GM21526 (cell line): ENCODE measurements at regions not wholly inside any gene's neighbourhood (a gene's known extent, or its start where the extent isn't known, plus 50 kb on each side); places are given as distances from the start of the nearest gene placed in this dataset.
"Not testable (repeated sequence)": the region's sequence is repeated elsewhere in the genome, so short reads cannot be mapped to it uniquely, and the experiment has no call there.

Source experiments
- ATAC-seq: cut with Tn5 transposase; IDR thresholded peaks from one replicate; pipeline ENCODE4 v1.9.1; 2021; ENCODE audit warnings: moderate library complexity; ENCODE audit not compliant: unreplicated experiment, low FRiP score

GRCh38 chr16:82317411-82318167 lies 147.6 kb upstream of the MPHOSPH6 start:
- no peak for ATAC-seq

- ATAC-seq = no peak
Observed at GRCh38 chr16:82313754-82314153, 143.7 kb upstream of the MPHOSPH6 start.

DNA sequence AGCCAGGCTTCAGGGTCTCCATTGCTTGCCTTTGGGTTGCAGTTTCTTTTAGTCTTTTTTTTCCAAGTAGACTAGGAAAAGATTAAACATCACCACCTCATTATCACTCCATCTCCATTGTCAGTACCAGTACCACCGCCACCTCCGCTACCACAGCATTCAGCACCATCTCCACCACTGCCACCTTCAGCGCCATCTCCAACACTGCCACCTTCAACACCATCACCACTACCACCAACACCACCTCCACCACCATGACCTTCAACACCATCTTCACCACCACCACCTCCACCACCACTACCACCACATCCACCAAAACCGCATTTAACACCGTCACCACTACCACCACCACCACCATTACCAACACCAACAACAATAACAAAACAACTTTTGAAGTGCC lies 141.5 kb upstream of the MPHOSPH6 start:
- no peak for ATAC-seq

GRCh38 chr16:82302042-82302727 lies 132.2 kb upstream of the MPHOSPH6 start:
- ATAC-seq = no peak

GRCh38 chr16:82301146-82301755 lies 131.2 kb upstream of the MPHOSPH6 start:
- ATAC-seq = no peak

- ATAC-seq = no peak
Observed at GRCh38 chr16:82300374-82300951, 130.4 kb upstream of the MPHOSPH6 start.

- ATAC-seq = no peak
Observed at GRCh38 chr16:82298472-82298871, 128.4 kb upstream of the MPHOSPH6 start.

DNA sequence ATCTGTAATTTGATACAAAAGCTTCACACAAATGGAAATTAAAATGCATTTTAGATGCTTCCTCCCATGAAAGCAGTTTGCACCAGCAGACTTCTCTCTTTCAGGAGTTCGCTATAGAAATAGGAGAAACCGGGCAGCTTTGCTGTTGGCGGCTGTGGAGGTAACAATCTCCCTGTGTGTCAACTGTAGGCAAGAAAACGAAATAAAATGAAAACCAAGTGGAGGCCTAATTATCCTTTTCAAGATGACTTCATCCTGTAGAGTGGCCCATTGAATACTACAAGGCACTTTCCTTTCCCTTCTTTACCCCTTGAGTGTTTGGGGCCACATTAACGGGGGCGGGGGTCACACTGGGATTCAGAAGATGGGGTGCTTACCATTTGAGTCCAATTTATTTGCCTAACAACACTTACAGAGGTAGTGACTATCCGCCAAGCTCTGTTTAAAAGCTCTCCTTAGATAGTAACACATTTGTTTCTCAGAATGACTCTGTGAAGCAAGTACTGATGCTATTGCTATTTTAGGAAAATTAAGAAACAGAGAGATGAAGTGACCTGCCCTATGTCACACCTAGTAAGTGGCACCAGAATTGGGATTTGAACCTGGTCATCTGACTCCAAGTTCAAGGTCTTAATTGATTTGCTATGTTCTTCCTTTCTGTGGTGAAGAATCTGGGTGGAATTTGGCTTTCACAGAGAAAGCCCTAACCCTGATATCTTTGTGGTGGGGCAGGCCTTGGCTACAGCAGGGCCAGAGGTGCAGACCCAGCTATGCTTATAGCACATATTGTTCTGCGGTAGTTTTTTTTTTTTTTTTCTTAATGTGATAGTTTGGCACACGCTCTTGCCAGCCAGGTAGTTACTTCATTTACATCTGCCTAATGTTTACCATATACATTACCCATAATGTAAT lies 125.5 kb upstream of the MPHOSPH6 start:
- ATAC-seq = no peak

DNA sequence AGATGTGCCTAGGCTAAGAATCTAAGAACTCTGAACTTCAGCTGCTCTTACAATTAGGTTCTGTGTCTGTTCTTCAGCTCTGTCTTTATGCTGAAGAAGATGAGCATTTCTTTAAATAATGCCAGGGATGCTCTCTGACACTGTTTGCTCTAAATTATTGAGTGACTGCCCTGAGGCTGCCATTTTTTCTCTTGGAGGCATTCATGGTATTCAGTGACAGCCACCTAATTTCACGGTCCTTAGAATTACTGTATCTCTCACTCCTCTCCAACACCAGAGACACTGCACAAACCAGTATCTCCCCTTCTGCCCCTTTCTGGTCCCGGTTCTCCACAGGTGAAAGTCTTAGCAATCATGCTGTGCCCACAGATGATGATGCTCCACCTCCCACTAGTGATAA lies 123.6 kb upstream of the MPHOSPH6 start:
- ATAC-seq = no peak

- no peak for ATAC-seq
Observed at GRCh38 chr16:82287937-82288336, 117.9 kb upstream of the MPHOSPH6 start.

GRCh38 chr16:82282662-82283061 lies 112.6 kb upstream of the MPHOSPH6 start:
- no peak for ATAC-seq

DNA sequence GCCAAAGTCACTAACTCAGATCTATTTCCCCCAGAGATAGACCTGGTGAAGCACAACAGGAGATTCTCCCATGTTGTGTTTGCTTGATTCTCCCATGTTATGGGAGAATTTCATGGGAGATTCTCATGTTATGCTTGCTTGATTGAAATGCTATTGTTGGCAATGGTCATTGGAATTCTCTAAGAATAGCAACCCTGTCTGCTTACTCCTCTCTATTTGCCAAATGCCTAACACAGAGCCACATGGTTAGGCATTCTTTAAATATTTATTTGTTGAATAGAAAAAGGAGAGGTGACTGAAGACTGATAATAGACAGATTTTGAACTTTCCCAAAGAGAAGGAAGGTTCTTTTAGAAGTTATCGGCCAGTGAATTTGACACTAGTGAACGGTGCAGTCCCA lies 111.5 kb upstream of the MPHOSPH6 start:
- ATAC-seq = no peak

GRCh38 chr16:82280867-82281266 lies 110.8 kb upstream of the MPHOSPH6 start:
- ATAC-seq = no peak

- not testable (repeated sequence) for ATAC-seq
Observed at GRCh38 chr16:82275349-82275748, 105.3 kb upstream of the MPHOSPH6 start.

- ATAC-seq = no peak
Observed at GRCh38 chr16:82271636-82272035, 101.6 kb upstream of the MPHOSPH6 start.

GRCh38 chr16:82267675-82268074 lies 97.7 kb upstream of the MPHOSPH6 start:
- ATAC-seq = not testable (repeated sequence)

DNA sequence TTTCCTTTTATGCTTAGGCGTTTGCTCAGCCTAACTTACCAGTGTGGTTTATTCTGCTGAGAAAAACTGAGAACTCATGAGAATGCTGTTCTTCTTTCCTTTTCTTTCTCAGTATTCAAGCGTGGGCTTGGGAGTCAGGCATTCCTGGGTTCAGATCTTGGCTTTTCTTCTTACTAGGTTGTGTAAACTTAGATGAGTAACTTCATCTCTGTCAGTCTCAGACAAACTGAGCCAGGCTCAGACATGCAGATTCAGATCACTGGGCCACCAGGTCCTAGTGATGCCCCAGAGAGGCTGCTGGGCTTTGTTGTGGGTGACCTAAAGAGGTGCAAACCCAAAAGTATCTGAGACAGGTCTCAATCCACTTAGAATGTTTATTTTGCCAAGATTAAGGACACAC lies 95.8 kb upstream of the MPHOSPH6 start:
- no peak for ATAC-seq

DNA sequence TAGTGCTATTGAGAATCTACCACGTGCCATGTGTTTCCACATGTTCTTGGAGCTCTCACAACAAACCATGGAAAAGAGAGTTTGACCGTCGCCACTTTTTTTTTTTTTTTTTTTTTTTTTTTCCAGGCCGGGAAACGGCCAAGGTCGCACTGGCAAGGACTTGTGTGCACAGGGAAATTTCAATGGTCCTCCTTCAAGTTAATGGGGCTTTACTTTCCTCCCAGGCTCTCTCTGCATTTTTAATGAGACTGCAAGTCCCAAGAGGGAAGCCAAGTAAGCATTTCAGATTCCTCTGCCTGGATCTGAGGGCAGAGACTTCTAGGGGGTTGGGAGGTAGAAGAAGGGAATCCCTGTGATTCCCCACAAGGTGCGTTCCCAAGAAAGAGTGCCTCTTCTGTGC lies 94.7 kb upstream of the MPHOSPH6 start:
- no peak for ATAC-seq

GRCh38 chr16:82263521-82264143 lies 93.6 kb upstream of the MPHOSPH6 start:
- ATAC-seq = peak; percentile 58

- no peak for ATAC-seq
Observed at GRCh38 chr16:82262244-82262643, 92.2 kb upstream of the MPHOSPH6 start.
